ENCODE measurements at regions not wholly inside any gene's neighbourhood (a gene's known extent, or its start where the extent isn't known, plus 50 kb on each side); places are given as distances from the start of the nearest gene placed in this dataset.

- no peak for DNase-seq (ENCODE audit: low read depth)
Measured at GRCh38 chr1:201659572-201659971, 120.6 kb downstream of the NAV1 start.

GRCh38 chr1:201660931-201661822 is 122.2 kb downstream of the NAV1 start:
- no peak for DNase-seq (ENCODE audit: low read depth)

GRCh38 chr1:201661823-201662359 is 123.0 kb downstream of the NAV1 start:
- DNase-seq (ENCODE audit: low read depth), result no peak

- no peak for DNase-seq (ENCODE audit: low read depth)
Measured at GRCh38 chr1:201662646-201663045, 123.7 kb downstream of the NAV1 start.

GRCh38 chr1:201663491-201664113 is 124.7 kb downstream of the NAV1 start:
- no peak for DNase-seq (ENCODE audit: low read depth)

- no peak for DNase-seq (ENCODE audit: low read depth)
Measured at GRCh38 chr1:201665036-201665435, 126.1 kb downstream of the NAV1 start.

GRCh38 chr1:201666102-201666501 is 127.2 kb downstream of the NAV1 start:
- DNase-seq (ENCODE audit: low read depth), result no peak

- no peak for DNase-seq (ENCODE audit: low read depth)
Measured at GRCh38 chr1:201666645-201667044, 127.7 kb downstream of the NAV1 start.

GRCh38 chr1:201667479-201667878 is 128.6 kb downstream of the NAV1 start:
- DNase-seq (ENCODE audit: low read depth), result no peak

- no peak for DNase-seq (ENCODE audit: low read depth)
Measured at GRCh38 chr1:201670517-201670916, 131.6 kb downstream of the NAV1 start.

- no peak for DNase-seq (ENCODE audit: low read depth)
Measured at GRCh38 chr1:201672685-201673084, 133.8 kb downstream of the NAV1 start.

- DNase-seq (ENCODE audit: low read depth), result no peak
Measured at GRCh38 chr1:201673093-201673492, 134.2 kb downstream of the NAV1 start.

- DNase-seq (ENCODE audit: low read depth), result no peak
Measured at GRCh38 chr1:201673915-201674314, 135.0 kb downstream of the NAV1 start.

GRCh38 chr1:201675143-201675542 is 136.2 kb downstream of the NAV1 start:
- DNase-seq (ENCODE audit: low read depth), result peak; percentile 54

- no peak for DNase-seq (ENCODE audit: low read depth)
Measured at GRCh38 chr1:201676197-201676596, 137.3 kb downstream of the NAV1 start.

- no peak for DNase-seq (ENCODE audit: low read depth)
Measured at GRCh38 chr1:201676641-201677040, 137.7 kb downstream of the NAV1 start.

- DNase-seq (ENCODE audit: low read depth), result no peak
Measured at GRCh38 chr1:201678264-201679101, 139.6 kb downstream of the NAV1 start.

GRCh38 chr1:201681375-201681774 is 142.4 kb downstream of the NAV1 start:
- DNase-seq (ENCODE audit: low read depth), result no peak

- no peak for DNase-seq (ENCODE audit: low read depth)
Measured at GRCh38 chr1:201682964-201683363, 144.0 kb downstream of the NAV1 start.

GRCh38 chr1:201683397-201683796 is 144.5 kb downstream of the NAV1 start:
- no peak for DNase-seq (ENCODE audit: low read depth)

GRCh38 chr1:201685485-201685884 is 143.5 kb upstream of the IPO9 start:
- no peak for DNase-seq (ENCODE audit: low read depth)

- DNase-seq (ENCODE audit: low read depth), result no peak
Measured at GRCh38 chr1:201686714-201687455, 142.1 kb upstream of the IPO9 start.
